ENCODE measurements at regions not wholly inside any gene's neighbourhood (a gene's known extent, or its start where the extent isn't known, plus 50 kb on each side); places are given as distances from the start of the nearest gene placed in this dataset.

DNA sequence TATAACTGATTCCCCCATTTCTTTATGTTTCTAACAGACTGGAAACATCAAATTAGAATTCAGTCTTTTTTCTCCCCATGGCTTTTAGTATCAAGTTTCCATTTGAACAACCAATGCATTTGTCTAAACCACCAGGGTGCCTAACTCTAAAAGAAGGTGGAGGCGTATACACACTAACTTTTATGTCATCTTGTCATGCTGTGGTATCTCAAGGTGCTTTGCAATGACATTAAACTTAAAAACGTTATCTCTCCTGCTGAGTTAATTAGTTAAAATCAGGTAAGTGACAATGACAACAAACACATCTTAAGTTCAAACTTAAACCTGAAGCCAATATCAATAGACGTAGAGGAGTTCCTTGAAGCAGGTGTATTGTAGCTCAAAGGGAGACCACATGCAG is 1001.7 kb downstream of the PCDH17 start:
- TF ChIP-seq, protein P1, sequence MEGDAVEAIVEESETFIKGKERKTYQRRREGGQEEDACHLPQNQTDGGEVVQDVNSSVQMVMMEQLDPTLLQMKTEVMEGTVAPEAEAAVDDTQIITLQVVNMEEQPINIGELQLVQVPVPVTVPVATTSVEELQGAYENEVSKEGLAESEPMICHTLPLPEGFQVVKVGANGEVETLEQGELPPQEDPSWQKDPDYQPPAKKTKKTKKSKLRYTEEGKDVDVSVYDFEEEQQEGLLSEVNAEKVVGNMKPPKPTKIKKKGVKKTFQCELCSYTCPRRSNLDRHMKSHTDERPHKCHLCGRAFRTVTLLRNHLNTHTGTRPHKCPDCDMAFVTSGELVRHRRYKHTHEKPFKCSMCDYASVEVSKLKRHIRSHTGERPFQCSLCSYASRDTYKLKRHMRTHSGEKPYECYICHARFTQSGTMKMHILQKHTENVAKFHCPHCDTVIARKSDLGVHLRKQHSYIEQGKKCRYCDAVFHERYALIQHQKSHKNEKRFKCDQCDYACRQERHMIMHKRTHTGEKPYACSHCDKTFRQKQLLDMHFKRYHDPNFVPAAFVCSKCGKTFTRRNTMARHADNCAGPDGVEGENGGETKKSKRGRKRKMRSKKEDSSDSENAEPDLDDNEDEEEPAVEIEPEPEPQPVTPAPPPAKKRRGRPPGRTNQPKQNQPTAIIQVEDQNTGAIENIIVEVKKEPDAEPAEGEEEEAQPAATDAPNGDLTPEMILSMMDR (IDR thresholded peaks at IDR 0.05; ENCODE audit: poor library complexity, severe bottlenecking) = no peak
- no peak for TF ChIP-seq RAD21 (conservative IDR thresholded peaks at IDR 0.05)
